ENCODE measurements at regions not wholly inside any gene's neighbourhood (a gene's known extent, or its start where the extent isn't known, plus 50 kb on each side); places are given as distances from the start of the nearest gene placed in this dataset.
"Not testable (repeated sequence)": the region's sequence is repeated elsewhere in the genome, so short reads cannot be mapped to it uniquely, and the experiment has no call there.

GRCh38 chr10:121276822-121277221 is 321.4 kb downstream of the FGFR2 start:
- Mint-ChIP-seq H3K4me1 (no peaks in the 10 kb centered on the region), H3K27me3 (no peaks in the 10 kb centered on the region), H3K9me3 (peaks cover 0 to 9% (median 4%) of the 10 kb centered on the region in 8 donors), H3K4me3 (no peak overlapping the region), H3K27ac (no peak overlapping the region), H3K36me3 (no peaks in the 10 kb centered on the region)
- ChIA-PET POLR2A (ENCODE audit: partially characterized antibody) (no interaction called here), CTCF (ENCODE audit: partially characterized antibody) (no interaction called here)
- DNase-seq: no peak
- Histone ChIP-seq H3K4me1 (ENCODE audit: insufficient read depth, low read length) (no peaks in the 10 kb centered on the region), H3K9me3 (ENCODE audit: control insufficient read depth in 1 of 2, low read length in 2 of 2) (no peaks in the 10 kb centered on the region), H3K36me3 (ENCODE audit: insufficient read depth, low read length) (no peaks in the 10 kb centered on the region), H3K4me3 (ENCODE audit: low read length in 2 of 2) (no peak overlapping the region), H3K27ac (ENCODE audit: low read depth, low read length) (no peak overlapping the region), H3K27me3 (ENCODE audit: insufficient read depth, low read length) (no peaks in the 10 kb centered on the region)
- intact Hi-C loops (cut with micrococcal nuclease): no loop called here

- H3K4me3 Mint-ChIP-seq; H3K27me3 Mint-ChIP-seq; POLR2A ChIA-PET (ENCODE audit: partially characterized antibody); H3K36me3 ChIP-seq (ENCODE audit: insufficient read depth, low read length); H3K9me3 ChIP-seq (ENCODE audit: control insufficient read depth in 1 of 2, low read length in 2 of 2); H3K27ac Mint-ChIP-seq; CTCF ChIA-PET (ENCODE audit: partially characterized antibody); H3K36me3 Mint-ChIP-seq; DNase-seq; H3K4me1 Mint-ChIP-seq; H3K27ac ChIP-seq (ENCODE audit: low read depth, low read length); H3K27me3 ChIP-seq (ENCODE audit: insufficient read depth, low read length); H3K4me1 ChIP-seq (ENCODE audit: insufficient read depth, low read length); intact Hi-C loops (cut with micrococcal nuclease); H3K9me3 Mint-ChIP-seq; H3K4me3 ChIP-seq (ENCODE audit: low read length in 2 of 2): not testable (repeated sequence)
These were observed 319.9 kb downstream of the FGFR2 start for GRCh38 chr10:121278386-121278785.

DNA sequence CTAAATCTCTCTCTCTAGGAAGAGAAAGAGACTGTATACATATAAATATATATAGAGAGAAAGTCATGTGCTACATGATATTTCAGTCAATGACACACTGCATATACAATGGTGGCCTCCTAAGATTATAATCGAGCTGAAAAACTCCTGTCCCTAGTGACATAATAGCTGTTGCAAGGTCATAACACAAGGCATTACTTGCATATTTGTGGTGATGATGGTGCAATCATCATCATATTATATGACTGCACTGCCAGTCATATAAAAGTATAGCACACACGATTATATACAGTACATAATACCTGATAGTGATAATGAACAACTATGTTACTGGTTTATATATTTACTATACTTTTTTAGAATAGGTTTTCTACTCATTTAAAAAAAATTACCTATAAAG is 316.7 kb downstream of the FGFR2 start:
- no peaks in the 10 kb centered on the region for H3K27me3 Mint-ChIP-seq
- no peaks in the 10 kb centered on the region for H3K4me1 Mint-ChIP-seq
- DNase-seq: no peak
- H3K27ac ChIP-seq (ENCODE audit: low read depth, low read length): no peak overlapping the region
- peaks cover 0 to 6% (median 4%) of the 10 kb centered on the region in 8 donors for H3K9me3 Mint-ChIP-seq
- H3K4me3 ChIP-seq (ENCODE audit: low read length in 2 of 2): no peak overlapping the region
- no peaks in the 10 kb centered on the region for H3K36me3 Mint-ChIP-seq
- H3K4me3 Mint-ChIP-seq: no peak overlapping the region
- H3K27me3 ChIP-seq (ENCODE audit: insufficient read depth, low read length): no peaks in the 10 kb centered on the region
- H3K27ac Mint-ChIP-seq: no peak overlapping the region
- ChIA-PET POLR2A (ENCODE audit: partially characterized antibody) (no interaction called here), CTCF (ENCODE audit: partially characterized antibody) (no interaction called here)
- no peaks in the 10 kb centered on the region for H3K4me1 ChIP-seq (ENCODE audit: insufficient read depth, low read length)
- no peaks in the 10 kb centered on the region for H3K9me3 ChIP-seq (ENCODE audit: control insufficient read depth in 1 of 2, low read length in 2 of 2)
- intact Hi-C loops (cut with micrococcal nuclease): no loop called here
- H3K36me3 ChIP-seq (ENCODE audit: insufficient read depth, low read length): no peaks in the 10 kb centered on the region

GRCh38 chr10:121282264-121282663 is 316.0 kb downstream of the FGFR2 start:
- Histone ChIP-seq H3K27ac (ENCODE audit: low read depth, low read length) (no peak overlapping the region), H3K36me3 (ENCODE audit: insufficient read depth, low read length) (no peaks in the 10 kb centered on the region), H3K4me3 (ENCODE audit: low read length in 2 of 2) (no peak overlapping the region), H3K4me1 (ENCODE audit: insufficient read depth, low read length) (no peaks in the 10 kb centered on the region), H3K9me3 (ENCODE audit: control insufficient read depth in 1 of 2, low read length in 2 of 2) (no peaks in the 10 kb centered on the region), H3K27me3 (ENCODE audit: insufficient read depth, low read length) (no peaks in the 10 kb centered on the region)
- intact Hi-C loops (cut with micrococcal nuclease): no loop called here
- no peaks in the 10 kb centered on the region for H3K4me1 Mint-ChIP-seq
- no peaks in the 10 kb centered on the region for H3K36me3 Mint-ChIP-seq
- POLR2A ChIA-PET (ENCODE audit: partially characterized antibody): no interaction called here
- no peak overlapping the region for H3K4me3 Mint-ChIP-seq
- CTCF ChIA-PET (ENCODE audit: partially characterized antibody): no interaction called here
- H3K27ac Mint-ChIP-seq: no peak overlapping the region
- no peaks in the 10 kb centered on the region for H3K27me3 Mint-ChIP-seq
- DNase-seq: no peak
- H3K9me3 Mint-ChIP-seq: peaks cover 0 to 6% (median 5%) of the 10 kb centered on the region in 8 donors

DNA sequence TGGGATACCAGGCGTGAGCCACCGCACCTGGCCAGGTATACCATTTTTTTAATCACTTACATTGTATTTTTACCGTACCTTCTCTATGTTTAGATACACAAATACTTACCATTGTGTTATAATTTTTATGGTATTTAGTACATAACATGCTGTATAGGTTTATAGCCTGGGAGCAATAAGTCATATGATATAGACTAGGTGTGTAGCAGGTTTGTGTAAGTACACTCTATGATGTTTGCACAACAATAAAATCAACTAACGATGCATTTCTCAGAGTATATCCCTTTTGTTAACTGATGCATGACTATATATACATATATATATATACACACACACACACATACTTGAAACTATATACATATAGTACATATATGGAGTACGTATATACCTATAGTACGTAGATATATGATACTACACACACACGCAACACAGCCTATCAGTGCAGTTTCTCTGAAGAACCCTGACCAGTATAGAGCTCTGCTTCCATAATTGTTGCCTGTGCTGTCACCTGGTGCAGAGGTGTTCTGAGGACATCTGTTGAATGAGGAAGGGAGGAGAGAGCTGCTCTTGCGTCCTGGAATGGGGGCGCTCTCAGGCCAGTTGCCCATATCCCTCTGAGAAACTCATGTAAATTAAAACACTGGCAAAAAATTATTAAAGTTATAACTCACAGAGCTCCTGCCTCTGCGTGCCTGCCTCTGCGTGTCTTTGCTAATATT is 315.3 kb downstream of the FGFR2 start:
- H3K27me3 ChIP-seq (ENCODE audit: insufficient read depth, low read length): no peaks in the 10 kb centered on the region
- Mint-ChIP-seq H3K27ac (no peak overlapping the region), H3K4me1 (no peaks in the 10 kb centered on the region), H3K9me3 (peaks cover 0 to 6% (median 4%) of the 10 kb centered on the region in 8 donors), H3K27me3 (no peaks in the 10 kb centered on the region), H3K36me3 (no peaks in the 10 kb centered on the region), H3K4me3 (no peak overlapping the region)
- intact Hi-C loops (cut with micrococcal nuclease): no loop called here
- POLR2A ChIA-PET (ENCODE audit: partially characterized antibody): no interaction called here
- no peaks in the 10 kb centered on the region for H3K36me3 ChIP-seq (ENCODE audit: insufficient read depth, low read length)
- no peak for DNase-seq
- no peaks in the 10 kb centered on the region for H3K4me1 ChIP-seq (ENCODE audit: insufficient read depth, low read length)
- no peak overlapping the region for H3K4me3 ChIP-seq (ENCODE audit: low read length in 2 of 2)
- CTCF ChIA-PET (ENCODE audit: partially characterized antibody): no interaction called here
- H3K9me3 ChIP-seq (ENCODE audit: control insufficient read depth in 1 of 2, low read length in 2 of 2): no peaks in the 10 kb centered on the region
- no peak overlapping the region for H3K27ac ChIP-seq (ENCODE audit: low read depth, low read length)

DNA sequence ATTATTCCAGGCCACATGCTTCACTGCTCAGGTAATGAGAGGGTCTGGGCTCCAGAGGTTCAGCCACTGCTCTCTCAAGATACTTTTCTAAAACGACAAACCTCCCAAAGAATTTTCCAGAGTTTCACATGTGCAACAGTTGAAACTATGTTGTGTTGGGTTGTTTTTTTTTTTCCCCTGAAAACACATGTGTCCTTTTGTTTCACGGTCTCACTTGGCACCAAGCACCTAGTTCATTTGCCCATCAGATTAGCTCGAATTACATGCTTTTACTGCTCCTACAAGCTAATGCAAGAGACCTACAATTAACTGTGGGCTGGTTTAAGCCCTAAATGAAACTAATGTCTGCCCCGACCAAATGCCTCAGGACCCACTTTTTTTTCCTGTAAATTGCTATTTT is 313.3 kb downstream of the FGFR2 start:
- ChIA-PET CTCF (ENCODE audit: partially characterized antibody) (no interaction called here), POLR2A (ENCODE audit: partially characterized antibody) (no interaction called here)
- H3K4me1 Mint-ChIP-seq: no peaks in the 10 kb centered on the region
- intact Hi-C loops (cut with micrococcal nuclease): no loop called here
- H3K27me3 Mint-ChIP-seq: no peaks in the 10 kb centered on the region
- no peak overlapping the region for H3K4me3 Mint-ChIP-seq
- no peaks in the 10 kb centered on the region for H3K36me3 Mint-ChIP-seq
- H3K9me3 ChIP-seq (ENCODE audit: control insufficient read depth in 1 of 2, low read length in 2 of 2): no peaks in the 10 kb centered on the region
- H3K4me3 ChIP-seq (ENCODE audit: low read length in 2 of 2): no peak overlapping the region
- H3K27ac ChIP-seq (ENCODE audit: low read depth, low read length): no peak overlapping the region
- no peaks in the 10 kb centered on the region for H3K4me1 ChIP-seq (ENCODE audit: insufficient read depth, low read length)
- no peak overlapping the region for H3K27ac Mint-ChIP-seq
- H3K27me3 ChIP-seq (ENCODE audit: insufficient read depth, low read length): no peaks in the 10 kb centered on the region
- no peaks in the 10 kb centered on the region for H3K36me3 ChIP-seq (ENCODE audit: insufficient read depth, low read length)
- peaks cover 0 to 2% (median 0%) of the 10 kb centered on the region in 8 donors for H3K9me3 Mint-ChIP-seq
- no peak for DNase-seq

DNA sequence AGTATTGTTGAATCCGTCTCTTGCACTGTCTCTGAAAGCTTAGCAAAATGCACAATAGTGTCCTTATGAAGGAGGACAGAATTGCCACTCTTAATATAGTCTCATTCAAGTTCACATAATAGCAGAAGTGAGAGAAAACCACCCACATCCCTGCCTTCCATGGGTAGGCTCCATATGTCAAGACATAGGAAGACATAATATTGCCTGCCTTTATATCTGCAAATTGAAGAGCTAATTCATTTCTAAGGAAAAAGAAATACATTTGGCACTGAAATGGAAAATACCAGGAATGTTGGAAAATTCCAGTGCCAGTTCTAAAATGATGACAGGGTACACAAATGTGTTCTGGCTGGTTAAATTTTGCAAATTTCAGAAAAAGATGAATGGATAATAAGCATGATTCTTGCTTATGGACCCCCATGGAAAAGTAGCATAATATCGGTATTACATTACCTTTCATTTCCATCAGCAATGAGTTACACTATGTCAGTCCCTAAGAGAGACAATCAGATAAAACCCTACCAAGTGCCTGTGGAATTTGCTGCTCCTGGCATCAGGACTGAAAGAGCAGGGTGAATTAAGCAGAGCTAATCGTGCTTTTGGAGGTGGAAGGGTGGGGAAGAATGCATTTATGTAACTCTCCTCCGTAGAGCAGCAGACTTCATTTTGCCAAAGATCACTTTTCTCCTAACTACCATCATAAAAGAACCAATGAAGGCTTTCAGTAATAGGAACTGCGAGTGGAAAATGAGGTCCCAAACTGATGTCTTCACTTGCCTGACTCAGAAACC is 312.6 kb downstream of the FGFR2 start:
- Mint-ChIP-seq H3K4me3 (no peak overlapping the region), H3K36me3 (no peaks in the 10 kb centered on the region), H3K9me3 (peaks cover 0 to 2% (median 0%) of the 10 kb centered on the region in 8 donors), H3K4me1 (no peaks in the 10 kb centered on the region), H3K27ac (no peak overlapping the region), H3K27me3 (no peaks in the 10 kb centered on the region)
- H3K36me3 ChIP-seq (ENCODE audit: insufficient read depth, low read length): no peaks in the 10 kb centered on the region
- H3K9me3 ChIP-seq (ENCODE audit: control insufficient read depth in 1 of 2, low read length in 2 of 2): no peaks in the 10 kb centered on the region
- ChIA-PET CTCF (ENCODE audit: partially characterized antibody) (no interaction called here), POLR2A (ENCODE audit: partially characterized antibody) (no interaction called here)
- DNase-seq: no peak
- H3K27ac ChIP-seq (ENCODE audit: low read depth, low read length): no peak overlapping the region
- H3K4me1 ChIP-seq (ENCODE audit: insufficient read depth, low read length): no peaks in the 10 kb centered on the region
- no peaks in the 10 kb centered on the region for H3K27me3 ChIP-seq (ENCODE audit: insufficient read depth, low read length)
- no peak overlapping the region for H3K4me3 ChIP-seq (ENCODE audit: low read length in 2 of 2)
- intact Hi-C loops (cut with micrococcal nuclease): no loop called here

All from CD4-positive, alpha-beta memory T cell (primary cell).